Activated CD4-positive, alpha-beta T cell treated with anti-CD3 and anti-CD28 coated beads, Interleukin-2, amount 10 ng/mL, durations not matched to agents 7 days and 5 days (primary cell): ENCODE measurements at regions not wholly inside any gene's neighbourhood (a gene's known extent, or its start where the extent isn't known, plus 50 kb on each side); places are given as distances from the start of the nearest gene placed in this dataset.

ENCODE experiments used
- CTCF ChIA-PET: fragments of 350-600 bp; sonication (Branson Sonifier 250); formaldehyde crosslinking; loops from one replicate; lab custom pipeline; 2021; ENCODE audit warnings: antibody characterized with exemption; lab: Charles Lee
- POLR2A ChIA-PET: fragments of 350-600 bp; sonication (Branson Sonifier 250); formaldehyde crosslinking; loops from one replicate; lab custom pipeline; 2021; ENCODE audit warnings: antibody characterized with exemption; lab: Charles Lee
- DNase-seq: peaks from one replicate; pipeline ENCODE4 v3.0.0-alpha.2; 2020
- H3K27ac Mint-ChIP-seq: one replicate; pipeline ENCODE4 v1.8.0; 2021; ENCODE audit warnings: mild to moderate bottlenecking, moderate library complexity, mixed read lengths
- H3K27me3 Mint-ChIP-seq: one replicate; pipeline ENCODE4 v1.8.0; 2021; ENCODE audit warnings: mixed read lengths
- H3K36me3 Mint-ChIP-seq: one replicate; pipeline ENCODE4 v1.8.0; 2021; ENCODE audit warnings: low read depth, mixed read lengths
- H3K4me1 Mint-ChIP-seq: one replicate; pipeline ENCODE4 v1.8.0; 2021; ENCODE audit warnings: mixed read lengths
- H3K4me3 Mint-ChIP-seq: one replicate; pipeline ENCODE4 v1.8.0; 2021; ENCODE audit warnings: mild to moderate bottlenecking, moderate library complexity, mixed read lengths
- H3K9me3 Mint-ChIP-seq: one replicate; pipeline ENCODE4 v1.8.0; 2021; ENCODE audit warnings: mixed read lengths

DNA sequence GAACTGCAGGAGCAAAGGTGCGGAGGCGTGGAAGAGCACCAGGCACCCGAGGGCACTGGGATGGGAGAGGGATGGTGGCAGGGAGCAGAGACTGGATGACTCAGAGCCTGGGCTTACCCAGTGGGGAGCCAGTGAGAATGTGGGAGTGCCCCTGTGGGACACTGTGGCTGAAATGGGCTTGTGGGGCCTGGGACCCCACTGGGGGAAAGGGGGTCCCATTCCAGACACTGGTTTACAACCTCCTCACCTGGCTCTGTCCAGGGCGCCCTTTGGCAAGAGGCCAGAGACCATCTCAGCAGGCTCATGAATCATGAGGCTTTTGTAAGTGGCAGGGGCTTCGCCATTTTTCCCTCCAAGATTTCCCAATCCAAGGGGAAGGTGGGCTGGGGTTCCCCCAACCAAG, 124.0 kb upstream of the MAFB start:
- Mint-ChIP-seq H3K4me1 (no peaks in the 10 kb centered on the region), H3K9me3 (no peaks in the 10 kb centered on the region), H3K4me3 (no peak overlapping the region), H3K27ac (no peak overlapping the region), H3K27me3 (peaks cover 2% of the 10 kb centered on the region), H3K36me3 (no peaks in the 10 kb centered on the region)
- ChIA-PET POLR2A (no interaction called here), CTCF (no interaction called here)
- DNase-seq, result no peak

DNA sequence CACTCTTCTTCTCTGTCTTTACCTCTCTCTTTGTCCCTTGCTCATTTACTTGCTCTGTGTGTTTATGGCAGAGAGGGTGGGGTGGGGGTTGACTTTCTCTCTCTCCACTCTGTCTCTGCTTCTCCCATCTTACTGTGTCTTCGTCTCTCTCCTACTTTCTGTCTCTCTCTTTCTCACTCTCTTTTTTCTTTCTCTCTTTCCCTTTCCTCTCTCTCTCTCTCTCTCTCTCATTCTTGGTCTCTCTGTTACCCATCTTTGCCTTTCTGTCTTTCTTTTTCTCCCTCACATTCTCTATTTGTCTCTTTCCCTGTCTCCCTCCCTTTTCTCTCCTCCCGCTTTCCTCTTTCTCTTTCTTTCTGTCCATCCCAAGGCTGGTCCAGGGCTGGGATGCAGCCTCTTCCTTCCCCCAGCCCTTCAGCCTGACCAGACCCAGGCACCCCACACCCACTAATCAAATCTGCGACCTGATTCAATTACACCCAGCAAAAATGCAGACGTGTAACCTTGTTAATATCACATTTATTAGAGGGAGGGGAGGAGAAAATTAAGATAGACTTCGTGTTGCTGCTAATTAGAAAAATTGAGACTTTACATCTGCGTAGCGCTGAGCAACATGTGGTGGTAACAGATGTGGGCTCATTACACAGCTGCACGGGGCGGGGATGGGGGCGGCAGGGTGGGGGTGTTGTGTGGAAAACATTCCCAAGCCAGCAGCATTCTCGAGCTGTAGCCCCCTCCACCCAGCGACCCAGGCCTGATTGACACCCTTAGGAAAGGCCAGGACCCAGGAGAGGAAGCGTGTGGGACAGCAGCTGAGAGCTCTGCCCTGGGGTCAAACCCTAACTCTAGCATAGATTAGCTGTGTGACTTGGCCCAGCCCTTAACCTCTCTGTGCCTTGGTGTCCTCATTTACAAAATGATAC, 124.9 kb upstream of the MAFB start:
- Mint-ChIP-seq H3K27me3 (no peaks in the 10 kb centered on the region), H3K27ac (no peak overlapping the region), H3K9me3 (peaks cover 4% of the 10 kb centered on the region), H3K4me1 (no peaks in the 10 kb centered on the region), H3K4me3 (no peak overlapping the region), H3K36me3 (no peaks in the 10 kb centered on the region)
- POLR2A ChIA-PET, result no interaction called here
- DNase-seq, result no peak
- CTCF ChIA-PET, result no interaction called here

DNA sequence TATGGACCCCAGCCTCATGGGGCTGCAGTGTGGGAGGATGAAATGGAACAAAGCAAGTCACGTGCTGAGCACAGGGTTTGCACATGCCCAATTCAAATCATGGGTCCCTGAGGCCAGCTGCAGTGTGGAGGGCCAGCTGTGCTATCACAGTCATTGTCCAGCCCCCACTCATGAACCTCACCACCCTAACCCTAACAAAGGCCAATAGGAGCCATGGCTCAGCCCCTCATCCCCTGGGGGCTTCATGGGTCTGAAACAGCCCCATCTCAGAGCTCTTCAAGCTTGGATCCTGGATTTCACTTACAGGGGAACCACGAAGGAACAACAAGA, 125.6 kb upstream of the MAFB start:
- POLR2A ChIA-PET, result no interaction called here
- Mint-ChIP-seq H3K36me3 (no peaks in the 10 kb centered on the region), H3K27me3 (no peaks in the 10 kb centered on the region), H3K9me3 (peaks cover 4% of the 10 kb centered on the region), H3K4me1 (no peaks in the 10 kb centered on the region), H3K4me3 (no peak overlapping the region), H3K27ac (no peak overlapping the region)
- CTCF ChIA-PET, result no interaction called here
- no peak for DNase-seq

DNA sequence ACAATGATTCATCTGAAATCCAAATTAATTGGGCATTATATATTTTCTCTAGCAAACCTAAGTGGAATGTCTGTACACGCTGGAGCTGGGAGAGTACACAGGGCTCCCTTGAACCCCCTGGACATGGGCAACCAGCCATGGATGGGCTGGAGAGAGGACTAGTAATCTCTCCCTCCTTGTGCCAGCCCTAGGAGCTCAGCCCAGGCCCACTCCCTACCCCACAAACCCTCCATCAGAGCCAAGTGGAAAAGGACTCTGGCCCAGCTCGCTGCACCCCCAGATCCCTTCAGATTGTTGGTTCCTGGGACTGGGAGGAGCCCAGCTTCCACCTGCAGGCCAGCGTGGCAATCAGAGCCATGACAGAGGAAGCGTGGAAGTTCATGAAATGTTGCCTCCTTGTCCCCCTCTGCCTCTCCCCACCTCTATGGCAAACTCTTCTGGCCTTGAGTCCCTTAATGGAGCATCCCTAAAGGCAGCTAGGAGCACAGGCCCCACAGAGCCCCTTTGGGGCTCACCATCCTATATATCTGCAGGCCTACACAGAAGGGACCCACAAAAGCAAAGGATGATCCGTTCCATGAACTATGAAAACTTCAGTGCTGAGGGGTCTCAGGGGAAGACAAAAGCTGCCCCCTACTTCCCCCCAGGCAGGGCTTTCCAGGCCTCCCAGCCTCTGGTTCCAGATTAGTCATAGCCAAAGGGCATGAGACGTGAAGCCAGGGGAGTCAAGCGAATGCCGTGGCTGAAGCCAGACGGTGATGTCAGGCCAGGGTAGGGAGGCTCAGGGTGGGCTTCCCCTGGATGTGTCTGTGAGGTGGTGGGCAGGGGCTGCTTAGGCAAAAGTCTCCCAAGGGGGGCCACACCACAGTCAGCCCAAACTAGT, 126.4 kb upstream of the MAFB start:
- no peaks in the 10 kb centered on the region for H3K27me3 Mint-ChIP-seq
- POLR2A ChIA-PET, result no interaction called here
- peaks cover 4% of the 10 kb centered on the region for H3K9me3 Mint-ChIP-seq
- CTCF ChIA-PET, result no interaction called here
- no peaks in the 10 kb centered on the region for H3K4me1 Mint-ChIP-seq
- H3K4me3 Mint-ChIP-seq, result no peak overlapping the region
- H3K36me3 Mint-ChIP-seq, result no peaks in the 10 kb centered on the region
- DNase-seq, result no peak
- no peak overlapping the region for H3K27ac Mint-ChIP-seq

DNA sequence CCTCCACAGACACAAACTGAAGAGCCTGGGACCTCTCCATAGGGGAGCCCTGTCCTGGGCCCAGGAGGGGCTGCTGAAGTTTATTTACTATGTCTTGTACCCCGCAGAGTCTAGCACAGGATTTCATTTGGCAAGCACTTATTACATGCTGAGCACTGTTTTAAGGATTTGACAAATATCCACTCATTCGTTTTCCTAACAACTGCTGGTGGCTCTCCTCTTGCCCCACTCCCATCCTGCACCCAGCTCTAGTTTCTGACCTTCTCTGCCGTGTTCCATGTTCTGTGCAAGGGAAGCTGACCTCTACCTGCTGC, 127.0 kb upstream of the MAFB start:
- H3K27me3 Mint-ChIP-seq, result no peaks in the 10 kb centered on the region
- POLR2A ChIA-PET, result no interaction called here
- H3K36me3 Mint-ChIP-seq, result no peaks in the 10 kb centered on the region
- no peaks in the 10 kb centered on the region for H3K4me1 Mint-ChIP-seq
- CTCF ChIA-PET, result no interaction called here
- H3K4me3 Mint-ChIP-seq, result no peak overlapping the region
- DNase-seq, result no peak
- no peak overlapping the region for H3K27ac Mint-ChIP-seq
- H3K9me3 Mint-ChIP-seq, result peaks cover 4% of the 10 kb centered on the region

DNA sequence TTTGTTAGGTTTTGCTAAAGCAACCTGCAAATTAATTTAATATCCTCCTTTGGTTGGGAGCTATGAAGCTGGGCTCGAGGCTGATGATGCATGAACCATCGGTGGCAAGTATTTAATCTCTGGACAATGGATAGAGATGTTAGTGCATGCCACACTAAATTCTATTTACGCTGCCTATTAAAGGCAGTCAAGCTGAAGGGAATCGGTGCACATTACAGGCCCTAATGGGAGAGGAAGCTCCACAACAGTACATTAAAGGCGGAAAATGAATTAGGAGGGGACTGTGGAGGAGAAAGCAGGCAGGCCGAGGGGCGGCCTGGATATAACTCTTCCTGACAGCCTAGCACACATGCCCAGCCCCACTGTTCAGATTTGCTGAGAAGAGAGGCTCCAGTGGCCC, 132.4 kb upstream of the MAFB start:
- no peak overlapping the region for H3K27ac Mint-ChIP-seq
- H3K36me3 Mint-ChIP-seq, result no peaks in the 10 kb centered on the region
- ChIA-PET POLR2A (no interaction called here), CTCF (no interaction called here)
- peaks cover 8% of the 10 kb centered on the region for H3K9me3 Mint-ChIP-seq
- no peak for DNase-seq
- H3K27me3 Mint-ChIP-seq, result peaks cover 5% of the 10 kb centered on the region
- no peaks in the 10 kb centered on the region for H3K4me1 Mint-ChIP-seq
- H3K4me3 Mint-ChIP-seq, result no peak overlapping the region

DNA sequence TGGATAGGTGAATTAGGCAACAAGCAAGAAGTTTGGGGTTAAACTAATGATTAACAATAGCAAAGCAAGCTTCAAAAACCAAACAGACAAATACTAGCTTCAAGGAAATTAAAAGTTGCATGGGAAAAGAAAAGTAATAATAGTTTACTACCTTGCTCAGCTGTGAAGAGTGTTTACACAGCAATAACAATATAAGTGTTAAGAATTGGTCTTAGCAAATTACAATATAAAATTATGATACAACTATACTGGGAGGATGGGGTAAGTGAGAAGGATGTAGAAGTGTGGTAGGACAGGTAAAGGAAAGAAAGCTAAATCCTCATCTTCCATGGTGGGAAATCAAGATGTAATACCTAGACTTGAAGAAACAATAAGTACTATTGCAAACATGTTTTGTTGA, 137.7 kb upstream of the MAFB start:
- ChIA-PET POLR2A (no interaction called here), CTCF (no interaction called here)
- H3K4me3 Mint-ChIP-seq, result no peak overlapping the region
- no peaks in the 10 kb centered on the region for H3K36me3 Mint-ChIP-seq
- peaks cover 3% of the 10 kb centered on the region for H3K9me3 Mint-ChIP-seq
- no peak for DNase-seq
- H3K27ac Mint-ChIP-seq, result no peak overlapping the region
- peaks cover 10% of the 10 kb centered on the region for H3K27me3 Mint-ChIP-seq
- H3K4me1 Mint-ChIP-seq, result no peaks in the 10 kb centered on the region

DNA sequence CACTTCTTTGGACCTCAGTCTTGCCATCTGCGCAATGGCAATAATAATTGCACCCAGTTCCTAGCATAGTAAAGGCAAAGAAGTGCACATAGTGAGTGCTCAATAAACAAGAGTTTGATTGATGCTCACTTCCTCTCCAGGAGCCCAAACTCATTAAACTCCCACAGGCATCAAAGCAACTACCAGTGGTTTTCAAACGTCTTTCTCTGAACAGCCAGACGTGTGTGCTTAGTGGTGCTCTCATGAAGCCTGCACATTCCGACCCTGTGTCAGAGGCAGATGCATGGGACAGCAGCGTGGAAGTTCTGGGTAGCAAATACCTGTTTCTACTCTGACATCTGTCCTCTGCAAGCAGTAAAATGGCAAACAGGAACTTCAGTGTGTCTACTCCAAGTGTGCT, 146.3 kb upstream of the MAFB start:
- no peak for DNase-seq
- Mint-ChIP-seq H3K4me1 (no peaks in the 10 kb centered on the region), H3K9me3 (peaks cover 7% of the 10 kb centered on the region), H3K27ac (no peak overlapping the region), H3K4me3 (no peak overlapping the region), H3K27me3 (peaks cover 12% of the 10 kb centered on the region), H3K36me3 (no peaks in the 10 kb centered on the region)
- CTCF ChIA-PET, result no interaction called here
- POLR2A ChIA-PET, result no interaction called here

DNA sequence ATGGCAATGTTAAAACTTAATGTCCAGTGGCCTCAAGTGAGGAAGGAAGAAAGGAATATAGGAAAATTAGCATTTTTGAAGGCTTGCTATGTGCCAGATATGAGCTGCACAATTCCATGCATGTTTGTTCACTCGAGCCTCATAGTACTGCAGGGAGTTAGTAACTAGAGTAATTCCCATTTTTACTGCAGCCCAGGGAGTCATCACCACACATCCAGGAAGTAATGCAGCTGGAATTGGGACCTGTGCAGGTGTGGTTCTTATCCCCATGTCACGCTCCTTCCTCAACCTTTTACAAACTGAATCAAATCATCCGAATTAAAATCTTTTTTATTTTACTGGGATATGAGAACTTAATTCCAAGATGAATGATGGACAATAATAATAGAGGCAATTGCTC, 149.5 kb upstream of the MAFB start:
- DNase-seq, result no peak
- Mint-ChIP-seq H3K36me3 (no peaks in the 10 kb centered on the region), H3K4me3 (no peak overlapping the region), H3K27ac (no peak overlapping the region), H3K4me1 (no peaks in the 10 kb centered on the region), H3K9me3 (peaks cover 7% of the 10 kb centered on the region), H3K27me3 (peaks cover 20% of the 10 kb centered on the region)
- POLR2A ChIA-PET, result interaction anchor here (0.6 kb wide), 1 partner anchor 27 kb away, joined by 5 read pairs; no protein-coding TSS in a partner anchor
- CTCF ChIA-PET, result interaction anchor here (0.6 kb wide), 1 partner anchor 71 kb away, joined by 3 read pairs; no protein-coding TSS in a partner anchor

DNA sequence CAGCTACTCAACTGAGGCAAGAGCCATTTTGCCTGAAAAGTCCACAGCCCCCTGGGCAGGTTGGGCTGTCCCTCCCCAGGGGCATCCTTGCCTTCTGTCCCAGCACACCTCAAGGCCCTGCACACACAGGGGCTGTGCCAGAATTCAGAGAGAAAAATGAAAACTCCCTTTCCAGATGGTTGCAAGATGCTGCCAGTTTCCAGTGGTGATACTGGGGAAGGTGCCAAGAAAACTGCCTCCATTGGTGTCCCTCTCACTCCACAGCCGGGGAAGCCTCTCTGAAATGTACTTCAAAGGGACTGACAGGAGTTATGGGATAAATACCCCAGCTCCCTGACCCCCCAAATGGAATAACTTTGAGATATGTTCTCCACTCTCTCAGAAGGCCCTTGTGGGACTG, 154.2 kb upstream of the MAFB start:
- no peaks in the 10 kb centered on the region for H3K9me3 Mint-ChIP-seq
- no peaks in the 10 kb centered on the region for H3K4me1 Mint-ChIP-seq
- CTCF ChIA-PET, result no interaction called here

DNA sequence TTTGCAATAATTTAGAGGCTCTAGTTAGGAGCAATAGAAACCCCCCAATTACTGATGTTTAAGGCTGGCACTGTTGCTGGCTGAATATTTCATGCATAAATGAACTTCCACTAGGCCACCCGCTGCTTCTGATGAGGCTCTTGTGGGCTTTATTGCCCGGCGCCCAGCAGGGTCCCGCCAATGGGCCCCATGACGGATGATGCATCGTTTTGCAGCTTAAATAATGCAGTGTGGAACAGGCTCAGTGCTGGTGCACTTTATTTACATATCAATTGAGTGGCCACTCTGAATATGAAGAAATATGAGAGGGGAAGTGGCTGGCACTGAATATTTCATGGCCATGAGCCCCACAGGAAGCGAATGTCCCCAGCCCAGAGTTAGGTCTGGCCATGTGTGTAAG, 155.3 kb upstream of the MAFB start:
- H3K4me3 Mint-ChIP-seq, result no peak overlapping the region
- ChIA-PET POLR2A (no interaction called here), CTCF (no interaction called here)
- H3K27me3 Mint-ChIP-seq, result peaks cover 12% of the 10 kb centered on the region
- no peaks in the 10 kb centered on the region for H3K4me1 Mint-ChIP-seq
- H3K36me3 Mint-ChIP-seq, result no peaks in the 10 kb centered on the region
- no peak overlapping the region for H3K27ac Mint-ChIP-seq
- H3K9me3 Mint-ChIP-seq, result no peaks in the 10 kb centered on the region
- no peak for DNase-seq

More for the DNA sequence above, 154.2 kb upstream of the MAFB start:
- H3K36me3 Mint-ChIP-seq, result no peaks in the 10 kb centered on the region
- POLR2A ChIA-PET, result no interaction called here
- H3K27ac Mint-ChIP-seq, result no peak overlapping the region
- no peak for DNase-seq
- no peak overlapping the region for H3K4me3 Mint-ChIP-seq
- peaks cover 12% of the 10 kb centered on the region for H3K27me3 Mint-ChIP-seq

DNA sequence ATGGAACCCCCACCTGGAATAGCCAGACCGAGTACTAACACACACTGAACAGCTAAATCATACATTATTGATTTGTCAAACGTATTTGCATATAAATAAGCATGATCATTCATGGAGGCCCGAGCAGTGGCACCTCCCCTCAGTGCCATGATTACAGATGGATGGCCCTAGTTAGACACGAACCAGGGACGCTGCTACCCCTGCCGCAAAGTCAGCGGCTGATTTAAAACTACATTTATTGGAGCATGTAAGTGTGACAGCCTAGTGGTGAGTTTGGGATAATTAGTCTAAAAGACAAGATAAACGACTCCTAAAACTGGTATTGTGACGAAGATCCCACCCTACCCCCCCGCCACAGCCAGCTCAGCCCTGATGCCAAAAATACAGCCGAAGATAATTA, 159.1 kb upstream of the MAFB start:
- ChIA-PET CTCF (no interaction called here), POLR2A (no interaction called here)
- H3K9me3 Mint-ChIP-seq, result no peaks in the 10 kb centered on the region
- H3K27me3 Mint-ChIP-seq, result no peaks in the 10 kb centered on the region
- no peaks in the 10 kb centered on the region for H3K4me1 Mint-ChIP-seq
- H3K36me3 Mint-ChIP-seq, result no peaks in the 10 kb centered on the region
- no peak overlapping the region for H3K4me3 Mint-ChIP-seq
- no peak overlapping the region for H3K27ac Mint-ChIP-seq
- no peak for DNase-seq

DNA sequence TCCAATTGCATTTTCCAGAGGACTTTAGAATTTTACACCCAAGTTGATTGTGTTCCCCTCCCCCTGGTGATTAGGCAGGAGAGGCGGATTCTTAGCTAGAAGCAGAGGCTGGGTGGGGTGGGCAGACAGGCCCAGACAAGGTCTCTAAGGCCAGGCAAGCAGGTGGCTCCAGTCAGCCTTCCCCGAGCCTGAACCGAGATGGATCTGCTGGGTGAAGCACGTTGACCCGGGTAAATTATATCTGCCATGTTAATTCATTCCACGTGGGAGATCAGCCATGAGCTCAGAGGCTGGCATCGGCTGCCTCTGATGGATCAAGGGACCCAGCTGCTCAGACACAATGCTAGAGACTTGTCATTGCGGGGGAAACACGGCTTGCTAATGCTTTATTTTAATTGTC, 159.5 kb upstream of the MAFB start:
- ChIA-PET POLR2A (no interaction called here), CTCF (no interaction called here)
- Mint-ChIP-seq H3K36me3 (no peaks in the 10 kb centered on the region), H3K27ac (no peak overlapping the region), H3K4me1 (no peaks in the 10 kb centered on the region), H3K9me3 (no peaks in the 10 kb centered on the region), H3K27me3 (no peaks in the 10 kb centered on the region), H3K4me3 (no peak overlapping the region)
- no peak for DNase-seq
